Tibial nerve (tissue), 4 donors: ENCODE measurements at regions not wholly inside any gene's neighbourhood (a gene's known extent, or its start where the extent isn't known, plus 50 kb on each side); places are given as distances from the start of the nearest gene placed in this dataset.
"Not testable (repeated sequence)": the region's sequence is repeated elsewhere in the genome, so short reads cannot be mapped to it uniquely, and the experiment has no call there.

ENCODE experiments used
- DNase-seq, 2 donors: peaks; one replicate each; pipeline ENCODE4 v3.0.0-alpha.2; 2019; ENCODE audit warnings: low spot score in 2 of 2
- H3K27ac ChIP-seq, 4 donors: fragments of 200-600 bp; sonication (generic) in 3 of 4; one replicate each; pipeline ENCODE4 v1.5.1; 2017 to 2019; ENCODE audit warnings: mild to moderate bottlenecking in 1 of 4
- H3K27me3 ChIP-seq, 2 donors: fragments of 200-600 bp; sonication (generic) in 1 of 2; one replicate each; pipeline versions ENCODE4 v1.5.1 to v1.6.0; 2017 to 2019
- H3K36me3 ChIP-seq, 3 donors: fragments of 200-600 bp; sonication (generic); one replicate each; pipeline ENCODE4 v1.5.1; 2018 to 2019
- H3K4me1 ChIP-seq, 4 donors: fragments of 200-600 bp; sonication (generic) in 3 of 4; one replicate each; pipeline ENCODE4 v1.5.1; 2017 to 2019
- H3K4me3 ChIP-seq, 4 donors: fragments of 200-600 bp; sonication (generic) in 3 of 4; one replicate each; pipeline ENCODE4 v1.5.1; 2017 to 2019; ENCODE audit warnings: mild to moderate bottlenecking in 1 of 4, moderate library complexity in 1 of 4
- H3K9me3 ChIP-seq, 4 donors: fragments of 200-600 bp; sonication (generic) in 3 of 4; one replicate each; pipeline ENCODE4 v1.5.1; 2017 to 2019
- EP300 ChIP-seq, 2 donors: sonication (generic); formaldehyde crosslinking; IDR thresholded peaks; one replicate each; pipeline ENCODE4 v1.6.1; 2017; ENCODE audit warnings: antibody characterized with exemption in 2 of 2, mild to moderate bottlenecking in 1 of 2
- POLR2A ChIP-seq, 2 donors: fragments of 450-650 bp; IDR thresholded peaks; one replicate each; pipeline ENCODE4 v1.6.1; 2017; ENCODE audit warnings: antibody characterized with exemption in 2 of 2, mild to moderate bottlenecking in 2 of 2, moderate library complexity in 2 of 2
- WGBS, 2 donors: methylation state at CpG; one replicate each; pipeline ENCODE4 v1.1.5; 2018; 5-methylcytosine and 5-hydroxymethylcytosine counted together
- TF ChIP-seq, protein P1 (sequence below), 5 experiments: fragments of 200-600 bp in 3 of 5; fragments of 450-650 bp in 2 of 5; sonication (generic) in 3 of 5; IDR thresholded peaks; one replicate each; pipeline ENCODE4 v1.5.1; 2016 to 2019; ENCODE audit warnings: antibody characterized with exemption in 5 of 5, mild to moderate bottlenecking in 3 of 5, moderate library complexity in 2 of 5

DNA sequence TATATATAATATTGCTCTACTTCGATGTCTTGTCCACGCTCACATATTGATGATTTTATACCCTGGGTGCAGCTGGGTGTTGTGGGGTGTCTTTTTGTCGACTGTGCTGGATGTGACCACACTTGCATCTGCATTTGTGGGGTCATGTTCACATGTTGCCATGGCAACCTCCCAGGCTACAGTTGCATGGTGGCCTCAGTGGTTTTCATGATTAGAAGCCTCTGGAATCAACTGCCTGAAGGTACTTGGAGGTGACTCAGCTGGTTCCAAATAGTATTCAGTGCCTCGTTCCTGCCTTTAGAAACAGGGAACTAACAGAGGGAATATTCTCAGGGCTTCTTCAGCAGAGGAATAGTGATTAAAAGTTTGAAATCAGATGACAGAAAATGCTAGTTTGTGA lies 166.3 kb upstream of the NYAP2 start:
- no peak for DNase-seq
- no peaks in the 10 kb centered on the region for H3K4me1 ChIP-seq
- no peak for TF ChIP-seq EP300 (IDR thresholded peaks at IDR 0.05)
- TF ChIP-seq POLR2A (IDR thresholded peaks at IDR 0.05), result no peak
- TF ChIP-seq, protein P1, sequence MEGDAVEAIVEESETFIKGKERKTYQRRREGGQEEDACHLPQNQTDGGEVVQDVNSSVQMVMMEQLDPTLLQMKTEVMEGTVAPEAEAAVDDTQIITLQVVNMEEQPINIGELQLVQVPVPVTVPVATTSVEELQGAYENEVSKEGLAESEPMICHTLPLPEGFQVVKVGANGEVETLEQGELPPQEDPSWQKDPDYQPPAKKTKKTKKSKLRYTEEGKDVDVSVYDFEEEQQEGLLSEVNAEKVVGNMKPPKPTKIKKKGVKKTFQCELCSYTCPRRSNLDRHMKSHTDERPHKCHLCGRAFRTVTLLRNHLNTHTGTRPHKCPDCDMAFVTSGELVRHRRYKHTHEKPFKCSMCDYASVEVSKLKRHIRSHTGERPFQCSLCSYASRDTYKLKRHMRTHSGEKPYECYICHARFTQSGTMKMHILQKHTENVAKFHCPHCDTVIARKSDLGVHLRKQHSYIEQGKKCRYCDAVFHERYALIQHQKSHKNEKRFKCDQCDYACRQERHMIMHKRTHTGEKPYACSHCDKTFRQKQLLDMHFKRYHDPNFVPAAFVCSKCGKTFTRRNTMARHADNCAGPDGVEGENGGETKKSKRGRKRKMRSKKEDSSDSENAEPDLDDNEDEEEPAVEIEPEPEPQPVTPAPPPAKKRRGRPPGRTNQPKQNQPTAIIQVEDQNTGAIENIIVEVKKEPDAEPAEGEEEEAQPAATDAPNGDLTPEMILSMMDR (IDR thresholded peaks at IDR 0.05), result no peak
- no peaks in the 10 kb centered on the region for H3K27me3 ChIP-seq
- no peak overlapping the region for H3K27ac ChIP-seq
- no peaks in the 10 kb centered on the region for H3K36me3 ChIP-seq
- 66 to 77% methylated on average over 4 of the region's 4 CpGs for WGBS, 2 donors
- H3K9me3 ChIP-seq, result no peaks in the 10 kb centered on the region
- H3K4me3 ChIP-seq, result no peak overlapping the region

DNA sequence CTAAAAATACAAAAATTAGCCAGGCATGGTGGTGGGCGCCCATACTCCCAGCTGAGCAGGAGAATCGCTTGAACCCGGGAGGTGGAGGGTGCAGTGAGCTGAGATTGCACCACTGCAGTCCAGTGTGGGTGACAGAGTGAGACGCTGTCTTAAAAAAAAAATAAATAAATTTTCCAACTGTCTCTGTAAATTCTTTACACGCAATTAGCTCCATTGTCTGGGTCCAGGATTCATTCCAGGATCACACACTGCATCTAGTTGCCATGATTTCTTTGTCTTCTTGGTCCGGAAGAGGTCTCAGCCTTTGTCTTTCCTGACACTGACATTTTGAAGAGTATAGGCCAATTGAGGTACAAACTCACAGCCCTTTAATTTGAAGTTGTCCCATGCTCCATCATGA lies 167.6 kb upstream of the NYAP2 start:
- 87 to 88% methylated on average over 6 of the region's 6 CpGs for WGBS, 2 donors
- H3K27ac ChIP-seq, result no peak overlapping the region
- no peaks in the 10 kb centered on the region for H3K9me3 ChIP-seq
- DNase-seq, result no peak
- no peaks in the 10 kb centered on the region for H3K4me1 ChIP-seq
- no peak overlapping the region for H3K4me3 ChIP-seq
- no peaks in the 10 kb centered on the region for H3K36me3 ChIP-seq
- TF ChIP-seq POLR2A (IDR thresholded peaks at IDR 0.05), result no peak
- TF ChIP-seq EP300 (IDR thresholded peaks at IDR 0.05), result no peak
- no peaks in the 10 kb centered on the region for H3K27me3 ChIP-seq

DNA sequence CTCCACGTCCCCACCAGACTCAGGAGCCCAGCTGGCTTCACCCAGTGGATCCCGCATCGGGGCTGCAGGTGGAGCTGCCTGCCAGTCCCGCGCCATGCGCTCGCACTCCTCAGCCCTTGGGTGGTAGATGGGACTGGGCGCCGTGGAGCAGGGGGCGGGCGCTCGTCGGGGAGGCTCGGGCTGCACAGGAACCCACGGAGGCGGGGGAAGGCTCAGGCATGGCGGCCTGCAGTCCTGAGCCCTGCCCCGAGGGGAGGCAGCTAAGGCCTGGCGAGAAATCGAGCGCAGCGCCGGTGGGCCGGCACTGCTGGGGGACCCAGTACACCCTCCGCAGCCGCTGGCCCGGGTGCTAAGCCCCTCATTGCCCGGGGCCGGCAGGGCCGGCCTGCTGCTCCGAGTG lies 170.2 kb upstream of the NYAP2 start:
- not testable (repeated sequence) for H3K4me3 ChIP-seq
- WGBS, 2 donors, result 93 to 94% methylated on average over 3 to 31 of the region's 31 CpGs

DNA sequence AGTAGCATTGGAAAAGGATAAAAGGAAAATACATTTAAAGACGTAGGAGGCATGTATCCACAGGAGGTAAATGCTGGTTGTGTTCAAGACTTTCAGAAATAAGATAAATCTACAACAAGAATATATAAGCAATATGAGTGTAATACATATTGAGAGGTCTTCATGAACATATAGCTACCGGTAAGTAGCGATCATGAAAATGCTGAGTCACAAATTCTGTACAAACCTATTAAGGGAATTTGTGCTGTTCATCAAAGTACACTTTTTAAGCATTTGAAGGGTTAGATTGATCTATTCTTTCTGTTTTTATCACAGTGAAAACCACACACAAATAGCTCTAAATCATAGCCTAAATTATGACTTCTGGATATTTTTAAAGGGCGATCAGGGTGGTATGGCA lies 173.1 kb upstream of the NYAP2 start:
- no peak for DNase-seq

More for the DNA sequence above, 170.2 kb upstream of the NYAP2 start:
- not testable (repeated sequence) for H3K27me3 ChIP-seq, H3K9me3 ChIP-seq, H3K27ac ChIP-seq, H3K4me1 ChIP-seq, H3K36me3 ChIP-seq, DNase-seq

DNA sequence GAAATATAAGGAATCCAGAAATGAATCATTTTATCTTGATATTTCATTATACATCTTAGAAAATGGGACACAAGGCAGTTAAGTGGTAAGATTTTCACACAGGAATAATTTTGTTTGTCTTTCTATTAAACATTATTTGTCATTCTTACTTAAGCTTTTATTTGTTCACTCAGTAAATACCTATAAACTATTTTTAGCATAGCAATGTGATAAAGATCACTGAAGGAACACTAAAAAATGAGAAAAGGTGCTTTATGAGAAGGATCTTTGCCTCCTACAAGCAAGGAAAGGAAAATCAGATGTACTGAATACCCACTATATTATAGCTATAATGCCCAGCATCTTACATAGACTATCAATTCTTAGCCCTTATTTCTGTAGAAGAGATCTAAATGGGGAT lies 176.2 kb upstream of the NYAP2 start:
- Histone ChIP-seq H3K27me3 (no peaks in the 10 kb centered on the region), H3K36me3 (no peaks in the 10 kb centered on the region), H3K9me3 (no peaks in the 10 kb centered on the region), H3K27ac (no peak overlapping the region), H3K4me3 (no peak overlapping the region), H3K4me1 (no peaks in the 10 kb centered on the region)
- no peak for DNase-seq
- TF ChIP-seq, protein P1 (IDR thresholded peaks at IDR 0.05), result no peak
- no peak for TF ChIP-seq POLR2A (IDR thresholded peaks at IDR 0.05)
- TF ChIP-seq EP300 (IDR thresholded peaks at IDR 0.05), result no peak

More for the DNA sequence above, 173.1 kb upstream of the NYAP2 start:
- H3K4me3 ChIP-seq, result no peak overlapping the region
- no peaks in the 10 kb centered on the region for H3K36me3 ChIP-seq
- WGBS, 2 donors, result 91 to 95% methylated on average over 4 of the region's 4 CpGs
- H3K27me3 ChIP-seq, result no peaks in the 10 kb centered on the region
- TF ChIP-seq POLR2A (IDR thresholded peaks at IDR 0.05), result no peak
- no peak for TF ChIP-seq EP300 (IDR thresholded peaks at IDR 0.05)
- TF ChIP-seq, protein P1 (IDR thresholded peaks at IDR 0.05), result no peak
- H3K4me1 ChIP-seq, result no peaks in the 10 kb centered on the region
- H3K27ac ChIP-seq, result no peak overlapping the region
- no peaks in the 10 kb centered on the region for H3K9me3 ChIP-seq

DNA sequence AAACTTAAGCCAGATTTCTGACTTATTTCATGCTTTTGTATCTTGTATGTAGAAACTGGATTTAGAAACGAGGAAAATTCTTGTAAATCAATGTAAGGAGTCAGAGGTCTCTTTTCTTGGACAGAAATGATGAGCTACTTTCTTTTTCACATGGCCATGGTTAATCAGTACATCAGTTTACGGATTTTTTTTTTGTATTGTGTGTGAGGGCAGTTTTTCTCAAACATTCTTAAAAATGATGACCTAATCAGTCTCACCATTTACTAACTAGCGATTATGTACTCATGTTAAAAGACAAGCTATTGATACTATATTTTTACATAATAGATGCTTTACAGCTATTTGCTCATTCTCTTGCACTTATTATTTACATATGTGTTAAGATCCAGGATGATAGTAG lies 165.2 kb upstream of the DOCK10 start:
- TF ChIP-seq POLR2A (IDR thresholded peaks at IDR 0.05), result no peak
- TF ChIP-seq, protein P1 (IDR thresholded peaks at IDR 0.05), result no peak
- no peak for TF ChIP-seq EP300 (IDR thresholded peaks at IDR 0.05)
- 37 to 49% methylated on average over 3 of the region's 3 CpGs for WGBS, 2 donors
- Histone ChIP-seq H3K27ac (no peak overlapping the region), H3K27me3 (no peaks in the 10 kb centered on the region), H3K9me3 (no peaks in the 10 kb centered on the region), H3K4me1 (no peaks in the 10 kb centered on the region), H3K36me3 (no peaks in the 10 kb centered on the region), H3K4me3 (no peak overlapping the region)
- DNase-seq, result no peak
